GM18907 (cell line): ENCODE measurements at regions not wholly inside any gene's neighbourhood (a gene's known extent, or its start where the extent isn't known, plus 50 kb on each side); places are given as distances from the start of the nearest gene placed in this dataset.
"Not testable (repeated sequence)": the region's sequence is repeated elsewhere in the genome, so short reads cannot be mapped to it uniquely, and the experiment has no call there.

Source experiments
- ATAC-seq: cut with Tn5 transposase; IDR thresholded peaks from one replicate; pipeline ENCODE4 v1.9.1; 2021; ENCODE audit warnings: mild to moderate bottlenecking, moderate library complexity; ENCODE audit not compliant: unreplicated experiment

DNA sequence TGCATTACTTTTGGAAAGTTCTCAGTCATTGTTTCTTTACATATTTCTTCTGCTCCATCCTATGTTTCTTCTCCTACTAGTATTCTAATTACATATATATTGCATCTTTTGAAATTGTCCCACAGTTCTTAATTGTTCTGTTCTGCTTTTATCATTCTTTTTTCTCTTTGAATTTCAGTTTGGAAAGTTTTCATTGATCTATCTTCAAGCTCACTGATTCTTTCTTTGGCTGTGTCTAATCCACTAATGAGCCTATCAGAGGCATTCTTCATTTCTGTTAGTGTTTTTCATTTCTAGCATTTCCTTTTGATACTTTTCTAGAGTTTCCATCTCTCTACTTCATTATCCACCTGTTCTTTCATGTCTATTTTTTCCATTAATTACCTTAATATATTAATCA is 159.0 kb upstream of the KCNJ15 start:
- ATAC-seq: no peak

DNA sequence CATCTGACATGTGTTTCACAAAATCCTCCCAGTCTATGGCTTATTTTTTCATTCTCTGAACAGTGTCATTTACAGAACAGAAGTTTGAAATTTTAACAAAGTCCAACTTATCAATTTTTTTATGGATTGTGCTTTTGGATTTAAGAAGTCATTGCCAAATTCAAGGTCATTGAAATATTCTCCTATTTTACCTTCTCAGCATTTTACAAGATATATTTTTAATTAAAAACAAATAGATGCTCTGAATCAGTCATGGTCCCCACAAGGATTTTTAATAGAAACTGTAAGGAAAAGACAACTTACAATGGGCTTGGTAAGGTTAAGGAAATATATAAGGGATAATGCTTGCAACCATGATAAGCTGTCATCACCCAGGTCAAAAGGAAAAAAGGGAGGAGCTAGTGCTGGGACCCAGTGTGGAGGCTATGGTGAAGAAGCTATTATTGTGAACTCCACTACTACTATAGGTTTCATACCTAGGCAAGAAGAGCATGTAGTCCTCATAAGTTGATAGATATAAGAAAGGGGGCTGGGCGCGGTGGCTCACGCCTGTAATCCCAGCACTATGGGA is 144.5 kb upstream of the KCNJ15 start:
- ATAC-seq: no peak

- no peak for ATAC-seq
These were observed 142.0 kb upstream of the KCNJ15 start for GRCh38 chr21:38114717-38115333.

GRCh38 chr21:38115870-38116269 is 140.9 kb upstream of the KCNJ15 start:
- ATAC-seq: no peak

GRCh38 chr21:38119793-38120192 is 137.0 kb upstream of the KCNJ15 start:
- no peak for ATAC-seq

- ATAC-seq: not testable (repeated sequence)
These were observed 136.2 kb upstream of the KCNJ15 start for GRCh38 chr21:38120679-38120983.

- no peak for ATAC-seq
These were observed 135.6 kb upstream of the KCNJ15 start for GRCh38 chr21:38120984-38121855.

DNA sequence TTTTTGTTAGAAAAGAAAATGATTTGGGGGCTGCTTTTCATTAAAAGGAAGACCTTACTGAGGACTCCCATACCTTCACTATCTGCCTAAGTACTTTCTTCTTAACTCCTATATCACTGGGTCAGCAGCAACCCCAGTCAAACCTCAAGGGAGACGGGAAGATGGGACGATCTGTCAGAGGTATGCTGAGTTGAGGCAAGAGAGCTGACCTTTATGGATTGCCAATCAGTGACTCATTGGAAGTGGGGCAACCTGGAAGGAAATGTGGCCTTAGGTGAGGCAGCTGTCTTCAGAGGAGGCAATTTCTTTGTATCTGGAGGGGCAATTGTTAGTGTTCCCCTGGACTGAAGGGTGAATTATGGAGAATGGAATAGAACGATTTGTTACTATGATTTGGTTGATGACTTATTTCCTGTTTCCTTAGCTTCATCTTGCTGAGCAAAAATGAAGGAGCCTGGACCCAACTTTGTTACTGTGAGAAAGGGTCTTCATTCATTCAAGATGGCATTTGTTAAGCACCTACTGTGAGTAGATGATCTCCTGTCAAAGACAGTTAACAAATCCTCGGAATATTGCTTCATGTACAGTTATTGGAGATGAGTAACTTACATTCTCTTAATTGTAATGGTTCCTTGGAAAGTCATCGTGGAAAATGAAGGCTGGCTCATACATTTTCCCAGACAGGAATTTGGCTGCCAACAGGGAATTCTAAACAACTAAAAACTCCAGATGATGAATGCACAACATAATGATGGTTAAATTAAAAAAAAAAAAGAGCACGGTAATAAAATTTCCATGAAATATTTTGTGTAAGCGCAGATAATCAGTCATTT is 134.7 kb upstream of the KCNJ15 start:
- no peak for ATAC-seq

GRCh38 chr21:38123626-38124025 is 133.2 kb upstream of the KCNJ15 start:
- ATAC-seq: no peak

GRCh38 chr21:38126666-38127303 is 130.0 kb upstream of the KCNJ15 start:
- no peak for ATAC-seq

DNA sequence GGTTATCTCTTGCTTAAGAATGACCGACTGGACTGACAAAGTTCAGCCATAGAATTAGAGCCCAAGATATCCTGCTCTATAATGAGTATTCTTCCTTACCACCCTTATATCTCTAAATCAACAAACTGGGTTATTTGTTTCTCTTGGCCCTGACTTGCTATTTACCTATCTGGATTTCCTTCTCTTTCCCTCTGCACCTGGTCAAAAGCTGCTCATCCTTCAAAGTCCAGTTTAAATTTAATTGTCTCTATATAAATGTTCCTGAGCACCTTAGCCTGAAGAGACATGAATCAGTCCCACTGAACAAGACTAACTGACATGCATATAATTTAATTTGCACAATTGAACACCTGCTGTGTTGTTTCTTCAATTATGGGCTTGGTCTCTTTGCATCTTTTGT is 127.1 kb upstream of the KCNJ15 start:
- no peak for ATAC-seq

GRCh38 chr21:38133240-38133639 is 123.6 kb upstream of the KCNJ15 start:
- no peak for ATAC-seq

DNA sequence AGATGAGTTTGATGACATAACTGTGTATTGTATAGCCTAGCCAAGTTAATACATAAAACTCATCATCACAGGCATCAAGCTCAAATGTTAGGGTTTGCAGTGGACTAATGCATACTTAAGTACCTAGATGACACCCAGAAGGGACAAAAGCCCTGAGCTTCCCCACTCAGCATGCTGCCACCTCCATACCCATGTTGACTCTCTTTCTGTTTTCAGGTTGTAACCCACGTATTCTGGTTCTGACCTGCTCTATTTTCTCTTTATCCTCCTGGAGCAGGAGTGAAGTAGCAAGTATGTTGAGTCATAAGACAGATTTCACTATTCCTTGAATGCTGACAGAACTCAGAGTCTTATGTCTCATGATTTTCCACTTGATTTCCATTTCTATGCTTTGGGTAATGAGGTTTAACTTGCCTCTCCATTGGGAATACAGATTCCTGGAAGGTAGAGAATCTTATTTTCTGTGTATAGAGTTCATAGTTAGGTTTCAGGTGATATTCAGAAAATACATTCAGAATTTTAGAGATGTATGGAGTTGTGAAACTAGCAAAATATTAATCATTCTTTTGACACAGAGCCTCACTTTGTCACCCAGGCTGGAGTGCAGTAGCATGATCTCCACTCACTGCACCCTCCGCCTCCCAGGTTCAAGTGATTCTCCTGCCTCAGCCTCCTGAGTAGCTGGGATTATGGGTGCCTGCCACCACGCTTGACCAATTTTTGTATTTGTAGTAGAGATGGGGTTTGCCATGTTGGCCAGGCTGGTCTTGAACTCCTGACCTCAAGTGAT is 122.5 kb upstream of the KCNJ15 start:
- no peak for ATAC-seq

GRCh38 chr21:38136201-38136600 is 120.6 kb upstream of the KCNJ15 start:
- no peak for ATAC-seq

GRCh38 chr21:38139380-38140168 is 117.2 kb upstream of the KCNJ15 start:
- ATAC-seq: no peak

- no peak for ATAC-seq
These were observed 116.4 kb upstream of the KCNJ15 start for GRCh38 chr21:38140207-38140903.

GRCh38 chr21:38142224-38142623 is 114.6 kb upstream of the KCNJ15 start:
- no peak for ATAC-seq

DNA sequence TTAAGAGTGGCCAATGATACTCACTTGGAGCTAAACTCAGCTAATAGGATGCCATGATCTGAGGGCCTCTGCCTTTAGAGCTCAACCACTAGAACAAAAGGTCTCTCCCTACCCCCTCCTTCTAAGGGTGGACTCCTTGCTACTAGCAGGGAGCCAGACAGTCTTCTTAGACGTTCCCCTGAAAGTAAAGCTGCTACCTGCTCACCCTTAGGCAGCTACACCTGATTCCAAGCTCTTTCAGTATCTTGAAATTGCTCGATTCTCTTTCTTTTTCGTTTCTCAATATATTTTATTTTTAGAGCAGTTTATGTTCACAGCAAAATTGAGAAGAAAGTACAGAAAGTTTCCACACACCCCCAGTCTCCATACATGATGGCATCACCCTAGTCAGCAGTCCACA is 112.6 kb upstream of the KCNJ15 start:
- no peak for ATAC-seq

- no peak for ATAC-seq
These were observed 111.7 kb upstream of the KCNJ15 start for GRCh38 chr21:38145104-38145503.
